H1 (cell line): ENCODE measurements at regions not wholly inside any gene's neighbourhood (a gene's known extent, or its start where the extent isn't known, plus 50 kb on each side); places are given as distances from the start of the nearest gene placed in this dataset.

Experiments used
- ATF3 ChIP-seq: IDR thresholded peaks from 2 replicates; pipeline ENCODE4 v1.6.1; 2011; ENCODE audit warnings: low read depth, mild to moderate bottlenecking, low read length; ENCODE audit not compliant: insufficient read depth
- BCL11A ChIP-seq, 2 experiments: IDR thresholded peaks; one replicate each; pipeline ENCODE4 v1.6.1; 2011; ENCODE audit warnings: low read depth in 2 of 2, low read length in 2 of 2, mild to moderate bottlenecking in 2 of 2
- CHD1 ChIP-seq: IDR thresholded peaks from 2 replicates; pipeline ENCODE4 v1.6.1; 2012; ENCODE audit warnings: low read depth, low read length, improper control_type of control experiment
- CHD7 ChIP-seq: fragments of 300-600 bp; sonication (generic); IDR thresholded peaks from 2 replicates; pipeline ENCODE4 v1.7.1; 2012; ENCODE audit warnings: low read length, moderate library complexity, mild to moderate bottlenecking, inconsistent platforms; ENCODE audit not compliant: insufficient replicate concordance
- EP300 ChIP-seq, 2 experiments: IDR thresholded peaks; 1 replicate in 1 of 2; 2 replicates in 1 of 2; pipeline ENCODE4 v1.6.1; 2011 to 2012; ENCODE audit warnings: low read depth in 2 of 2, low read length in 2 of 2, mild to moderate bottlenecking in 2 of 2, borderline replicate concordance in 1 of 2, inconsistent platforms in 1 of 2, moderate library complexity in 1 of 2
- JUND ChIP-seq: IDR thresholded peaks from 2 replicates; pipeline ENCODE4 v1.6.1; 2011; ENCODE audit warnings: mild to moderate bottlenecking, improper control_type of control experiment, low read length
- MAFK ChIP-seq: IDR thresholded peaks from 2 replicates; pipeline ENCODE4 v1.6.1; 2012; ENCODE audit warnings: low read depth, mild to moderate bottlenecking, improper control_type of control experiment, low read length
- POLR2A ChIP-seq, 2 experiments: IDR thresholded peaks; 1 replicate in 1 of 2; 2 replicates in 1 of 2; pipeline ENCODE4 v1.6.1; 2011; ENCODE audit warnings: low read depth in 2 of 2, low read length in 2 of 2, mild to moderate bottlenecking in 2 of 2; ENCODE audit errors: control extremely low read depth in 1 of 2
- RBBP5 ChIP-seq: IDR thresholded peaks from 2 replicates; pipeline ENCODE4 v1.7.1; 2012; ENCODE audit warnings: low read depth, mild to moderate bottlenecking, inconsistent platforms, low read length, moderate library complexity, borderline replicate concordance
- YY1 ChIP-seq: IDR thresholded peaks from 2 replicates; pipeline ENCODE4 v1.6.1; 2011; ENCODE audit warnings: low read depth, mild to moderate bottlenecking, low read length

GRCh38 chr9:108160039-108160438, 670.5 kb upstream of the KLF4 start (continued):
- TF ChIP-seq CHD7 (no peak), BCL11A (IDR thresholded peaks at IDR 0.05; ENCODE audit: low read depth in 2 of 2, low read length in 2 of 2) (no peak), POLR2A (IDR thresholded peaks at IDR 0.05; ENCODE audit: control extremely low read depth in 1 of 2, low read depth in 2 of 2, low read length in 2 of 2) (no peak), MAFK (no peak), CHD1 (no peak), EP300 (IDR thresholded peaks at IDR 0.05; ENCODE audit: borderline replicate concordance in 1 of 2, low read depth in 2 of 2, low read length in 2 of 2) (no peak), RBBP5 (no peak), ATF3 (no peak), YY1 (no peak), JUND (no peak)
